Smooth muscle cell of the brain vasculature (primary cell): ENCODE measurements at regions not wholly inside any gene's neighbourhood (a gene's known extent, or its start where the extent isn't known, plus 50 kb on each side); places are given as distances from the start of the nearest gene placed in this dataset.
"Not testable (repeated sequence)": the region's sequence is repeated elsewhere in the genome, so short reads cannot be mapped to it uniquely, and the experiment has no call there.

Experiments used
- DNase-seq: peaks from one replicate; pipeline ENCODE4 v3.0.0-alpha.2; 2012; ENCODE audit warnings: low read depth, low spot score

DNA sequence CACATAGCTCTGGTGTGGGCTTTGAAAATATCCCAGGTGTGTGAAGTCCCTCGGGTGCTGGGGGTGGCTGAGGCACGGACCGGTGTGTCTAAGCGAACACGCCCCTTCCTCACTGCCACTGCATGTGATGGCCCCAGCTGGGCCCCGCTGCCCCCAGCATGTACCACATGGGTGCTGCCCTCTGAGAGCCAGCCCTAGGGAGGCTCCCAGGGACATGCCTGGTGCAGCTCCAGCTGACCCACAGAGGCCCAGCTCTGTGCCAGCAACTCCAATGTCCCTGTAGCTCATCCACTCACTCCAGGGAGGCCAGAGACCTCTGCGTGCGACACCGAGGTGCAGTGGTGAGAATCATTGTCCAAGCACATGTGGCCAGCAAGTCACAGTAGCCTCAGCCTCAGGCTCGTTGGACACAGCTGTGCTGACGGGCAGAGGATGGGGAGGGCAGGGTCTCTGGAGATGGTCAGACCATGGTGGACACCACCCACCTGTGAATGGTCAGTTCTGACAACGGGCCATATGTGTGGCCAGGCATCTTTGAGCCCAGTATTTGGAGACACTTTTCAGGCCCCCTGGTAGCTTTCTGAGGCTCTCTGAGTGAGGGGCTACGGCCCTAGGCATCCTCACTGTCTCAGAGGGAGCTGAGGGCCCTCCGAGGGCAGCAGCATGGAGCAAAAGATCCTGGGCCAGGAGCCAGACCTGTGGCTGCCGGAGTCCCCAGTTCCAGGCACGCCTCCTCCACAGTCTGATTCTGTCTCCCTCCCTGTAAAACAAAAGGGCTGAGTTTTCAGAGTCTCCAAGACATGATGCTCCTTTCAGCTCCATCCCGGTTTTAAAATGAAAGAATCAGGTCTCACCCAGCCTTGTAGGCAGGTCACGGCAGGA, 220.7 kb downstream of the NDUFA10 start:
- no peak for DNase-seq

DNA sequence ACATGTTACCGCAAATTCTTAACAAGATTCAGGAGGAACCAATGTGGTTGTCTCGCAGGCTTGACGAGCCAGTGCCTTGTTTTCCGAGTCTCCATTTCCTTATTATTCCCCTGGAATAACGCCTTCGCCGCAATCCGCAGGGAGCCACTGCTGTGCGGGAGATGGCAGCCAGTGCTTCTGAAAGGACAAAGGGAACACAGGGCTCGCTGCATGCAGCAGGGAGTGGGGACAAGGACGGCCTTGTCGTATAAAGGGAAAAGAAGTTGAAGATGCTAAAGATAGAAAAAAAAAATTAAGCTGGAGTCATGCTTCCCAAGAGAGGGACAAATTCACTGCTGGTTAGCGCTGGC, 221.4 kb downstream of the NDUFA10 start:
- no peak for DNase-seq

DNA sequence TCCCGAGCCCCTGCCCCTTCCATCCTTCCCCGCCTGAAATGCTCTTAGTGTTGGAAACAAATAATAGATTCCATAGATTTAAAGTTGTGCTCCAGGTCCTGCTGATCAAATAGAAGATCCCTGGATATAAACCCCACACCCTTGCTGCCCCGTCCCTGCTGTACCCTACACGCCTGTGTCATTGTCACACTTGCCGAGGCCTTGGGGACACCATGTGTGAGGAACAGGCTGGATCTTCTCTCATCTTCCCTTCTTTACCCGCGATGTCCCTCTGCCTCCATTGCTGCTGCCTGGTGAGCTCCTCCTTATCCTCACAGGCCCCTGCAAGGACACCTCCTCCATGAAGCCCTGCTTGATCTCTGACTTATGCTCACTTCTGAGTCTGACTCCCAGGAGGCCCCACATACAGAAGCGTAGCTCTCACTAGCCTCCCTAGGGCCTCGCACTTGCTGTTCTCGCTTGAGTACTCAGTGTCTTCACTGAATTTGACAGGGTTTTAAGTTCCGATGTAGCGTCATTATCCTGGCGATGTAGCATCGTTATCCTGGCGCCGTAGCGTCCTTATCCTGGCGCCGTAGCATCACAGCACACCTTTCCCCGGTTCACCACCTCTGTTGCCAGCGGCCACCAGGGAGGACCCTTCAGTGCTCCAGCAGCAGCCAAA, 221.9 kb downstream of the NDUFA10 start:
- DNase-seq = no peak

DNA sequence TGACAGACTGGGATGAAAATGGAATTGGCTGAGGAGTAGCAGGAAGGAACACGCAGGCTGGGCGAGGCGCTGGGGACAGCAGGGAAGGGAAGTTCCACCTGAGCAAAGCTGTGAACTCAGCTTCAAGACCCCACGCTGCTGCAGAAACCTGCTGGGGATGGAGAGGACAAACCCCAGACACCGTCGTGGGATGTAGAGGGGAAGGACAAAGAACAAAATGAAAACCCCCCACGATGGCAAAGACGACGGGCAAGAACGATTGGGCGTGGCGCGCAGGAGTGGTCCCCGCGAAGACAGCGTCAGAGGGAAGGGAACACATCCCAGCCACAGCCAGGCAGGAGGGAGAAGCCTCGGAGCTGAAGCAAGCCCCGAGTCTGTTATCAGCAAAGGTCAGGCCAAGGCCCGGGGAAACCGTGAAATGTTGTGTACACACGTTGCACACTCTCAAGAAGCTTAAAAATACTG, 222.9 kb downstream of the NDUFA10 start:
- DNase-seq = no peak

DNA sequence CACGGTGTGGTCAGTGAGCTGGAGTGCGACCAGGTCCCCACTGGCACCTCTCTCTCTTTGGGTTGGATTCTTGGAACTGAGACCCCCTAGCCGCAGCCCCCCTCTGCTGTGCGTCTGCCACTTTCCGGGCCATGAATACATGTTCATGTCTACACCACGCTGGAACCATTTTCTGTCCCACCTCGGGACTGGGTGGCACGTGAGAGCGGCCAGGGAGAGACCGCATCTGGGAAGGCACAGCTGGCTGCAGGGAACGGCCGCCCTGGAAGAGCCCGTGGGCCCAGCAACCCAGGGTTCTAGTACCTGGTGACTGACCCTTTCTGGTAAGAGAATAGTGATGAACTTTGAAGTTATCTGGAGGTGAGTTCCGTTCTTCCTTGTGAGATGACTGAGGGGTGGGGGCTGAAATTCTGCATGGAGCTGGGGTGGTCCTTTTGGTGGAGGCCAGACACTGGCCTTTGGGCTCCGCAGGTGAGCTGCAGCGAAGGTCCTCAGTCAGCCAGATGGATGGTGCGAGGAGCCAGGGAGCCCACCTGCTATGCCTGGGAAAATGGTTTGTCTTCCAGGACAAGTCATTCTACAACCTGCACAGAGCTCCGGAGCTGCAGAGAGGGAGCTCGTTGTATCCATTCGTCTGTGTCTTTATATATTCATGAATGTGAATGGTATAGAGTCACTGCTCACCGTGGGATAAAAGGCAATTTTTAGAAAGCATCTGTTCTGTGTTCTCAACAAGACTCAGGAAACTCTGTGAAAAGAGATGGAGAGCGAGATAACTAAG, 223.5 kb downstream of the NDUFA10 start:
- DNase-seq = no peak

DNA sequence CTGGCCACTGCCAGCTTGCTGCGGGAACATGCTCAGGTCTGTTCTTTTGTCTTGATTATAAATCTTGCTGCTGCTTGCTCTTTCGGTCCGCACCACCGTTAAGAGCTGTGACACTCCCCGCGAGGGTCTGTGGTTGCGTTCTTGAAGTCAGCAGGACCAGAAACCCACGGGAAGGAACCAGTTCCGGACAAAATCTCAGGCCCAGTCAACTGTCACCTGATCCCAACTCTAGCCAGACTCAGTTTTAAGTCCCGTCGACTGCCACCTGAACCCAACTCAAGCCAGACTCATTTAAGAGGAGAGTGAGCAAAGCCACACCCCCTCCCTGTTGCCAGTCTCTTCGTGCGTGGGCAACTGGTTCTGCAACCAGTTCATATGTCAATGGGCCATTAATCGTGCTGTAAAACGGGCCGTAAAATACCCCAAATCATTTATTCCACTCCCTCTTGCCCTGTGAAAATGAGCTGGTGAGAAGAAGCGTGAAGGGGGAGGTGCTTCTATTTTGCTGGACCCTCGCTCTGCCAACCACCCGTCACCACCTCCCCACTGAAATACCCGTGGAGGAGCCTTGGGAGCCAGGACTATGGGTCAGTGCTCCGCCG, 224.3 kb downstream of the NDUFA10 start:
- DNase-seq = no peak

DNA sequence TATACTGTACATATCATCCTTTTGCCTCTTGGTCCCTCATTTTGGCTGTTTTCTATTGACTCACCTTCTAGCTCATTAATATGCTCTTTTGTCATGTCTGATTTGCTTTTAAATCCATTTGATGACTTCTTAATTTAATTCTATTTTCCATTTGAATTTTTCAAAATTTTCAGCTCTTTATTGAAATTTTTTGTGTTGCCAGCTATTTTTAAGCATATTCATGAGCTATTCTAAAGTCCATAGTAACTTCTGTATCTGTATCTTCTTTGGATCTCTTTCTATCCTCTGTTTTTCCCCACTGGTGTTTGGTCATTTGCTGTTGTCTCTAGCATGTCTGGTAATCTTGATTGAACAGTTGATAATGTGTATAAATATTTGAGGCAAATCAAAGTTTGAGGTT, 227.8 kb downstream of the NDUFA10 start:
- DNase-seq = no peak

DNA sequence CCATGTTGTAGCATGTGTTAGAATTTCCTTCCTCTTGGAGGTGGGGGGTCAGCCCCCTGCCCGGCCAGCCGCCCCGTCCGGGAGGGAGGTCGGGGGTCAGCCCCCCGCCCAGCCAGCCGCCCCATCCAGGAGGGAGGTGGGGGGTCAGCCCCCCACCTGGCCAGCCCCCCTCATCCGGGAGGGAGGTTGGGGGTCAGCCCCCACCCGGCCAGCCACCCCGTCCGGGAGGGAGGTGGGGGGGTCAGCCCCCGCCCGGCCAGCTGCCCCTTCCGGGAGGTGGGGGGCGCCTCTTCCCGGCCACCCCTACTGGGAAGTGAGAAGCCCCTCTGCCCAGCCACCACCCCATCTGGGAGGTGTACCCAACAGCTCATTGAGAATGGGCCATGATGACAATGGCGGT, 229.4 kb downstream of the NDUFA10 start:
- not testable (repeated sequence) for DNase-seq

DNA sequence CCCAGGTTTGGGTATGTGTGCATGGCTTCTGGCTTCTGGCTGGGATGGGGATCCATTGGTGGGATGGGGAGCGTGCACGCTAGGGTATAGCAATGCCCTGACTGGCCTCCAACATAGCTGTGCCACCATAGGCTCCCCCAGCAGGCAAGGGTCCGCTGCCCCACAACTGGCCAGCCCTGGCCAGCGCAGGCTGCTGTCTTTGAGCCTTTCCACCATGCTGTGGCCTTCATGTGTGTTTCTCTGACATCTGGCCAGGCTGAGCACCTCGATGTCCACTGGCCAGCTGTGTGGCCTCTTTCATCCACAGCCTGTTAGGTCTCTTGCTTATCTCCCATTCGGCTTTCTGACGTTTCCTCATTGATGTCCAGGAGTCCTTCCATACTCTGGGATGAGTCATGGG, 231.3 kb downstream of the NDUFA10 start:
- no peak for DNase-seq

DNA sequence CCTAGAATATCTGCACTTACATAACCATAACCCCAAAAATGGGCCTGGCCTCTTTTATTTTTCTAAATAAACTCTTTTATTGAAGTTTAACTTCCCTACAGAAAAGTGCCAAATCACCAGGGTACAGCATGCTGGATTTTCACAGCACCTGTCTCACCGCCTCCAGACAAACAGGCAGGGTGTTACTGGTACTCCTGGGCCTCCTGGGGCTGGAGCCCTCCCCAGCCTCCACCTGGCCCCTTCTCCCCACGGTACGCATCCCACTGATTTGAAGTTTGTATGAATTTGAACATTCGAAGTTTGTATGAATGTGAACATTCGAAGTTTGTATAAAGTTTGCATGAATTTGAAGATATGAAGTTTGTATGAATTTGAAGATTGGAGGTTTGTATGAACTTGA, 232.1 kb downstream of the NDUFA10 start:
- DNase-seq = no peak

DNA sequence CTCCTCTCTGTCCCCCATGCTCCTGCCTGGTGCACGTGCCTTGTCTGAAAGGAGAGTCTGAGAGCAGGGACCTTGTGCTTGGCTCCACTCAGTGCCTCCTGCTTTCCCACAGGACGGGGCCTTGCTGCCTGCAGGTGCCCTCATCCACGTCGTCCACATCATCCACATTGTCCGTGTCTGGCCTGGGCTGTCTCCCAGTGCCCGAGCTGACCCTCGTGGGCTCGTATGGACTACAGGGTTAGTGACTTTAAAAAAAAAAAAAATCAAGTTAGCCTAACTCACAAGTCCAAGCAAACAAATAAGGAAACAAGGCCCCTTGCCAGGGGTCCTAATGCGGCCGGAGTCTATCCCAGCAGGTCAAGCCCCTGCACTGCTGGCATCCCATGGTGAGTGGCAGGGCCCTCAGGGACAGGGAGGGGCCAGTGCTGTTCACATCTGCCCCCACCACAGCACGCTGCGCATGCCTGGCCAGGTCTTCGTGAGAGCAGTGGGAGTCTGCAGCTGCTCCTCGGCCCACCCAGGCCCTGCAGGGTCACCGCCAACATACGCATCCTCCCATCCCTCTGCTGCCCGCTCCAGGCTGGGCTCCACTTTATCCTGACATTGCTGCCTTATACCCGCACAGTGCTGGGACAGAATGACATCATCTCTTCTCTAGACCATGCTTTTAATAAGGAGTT, 232.6 kb downstream of the NDUFA10 start:
- no peak for DNase-seq

DNA sequence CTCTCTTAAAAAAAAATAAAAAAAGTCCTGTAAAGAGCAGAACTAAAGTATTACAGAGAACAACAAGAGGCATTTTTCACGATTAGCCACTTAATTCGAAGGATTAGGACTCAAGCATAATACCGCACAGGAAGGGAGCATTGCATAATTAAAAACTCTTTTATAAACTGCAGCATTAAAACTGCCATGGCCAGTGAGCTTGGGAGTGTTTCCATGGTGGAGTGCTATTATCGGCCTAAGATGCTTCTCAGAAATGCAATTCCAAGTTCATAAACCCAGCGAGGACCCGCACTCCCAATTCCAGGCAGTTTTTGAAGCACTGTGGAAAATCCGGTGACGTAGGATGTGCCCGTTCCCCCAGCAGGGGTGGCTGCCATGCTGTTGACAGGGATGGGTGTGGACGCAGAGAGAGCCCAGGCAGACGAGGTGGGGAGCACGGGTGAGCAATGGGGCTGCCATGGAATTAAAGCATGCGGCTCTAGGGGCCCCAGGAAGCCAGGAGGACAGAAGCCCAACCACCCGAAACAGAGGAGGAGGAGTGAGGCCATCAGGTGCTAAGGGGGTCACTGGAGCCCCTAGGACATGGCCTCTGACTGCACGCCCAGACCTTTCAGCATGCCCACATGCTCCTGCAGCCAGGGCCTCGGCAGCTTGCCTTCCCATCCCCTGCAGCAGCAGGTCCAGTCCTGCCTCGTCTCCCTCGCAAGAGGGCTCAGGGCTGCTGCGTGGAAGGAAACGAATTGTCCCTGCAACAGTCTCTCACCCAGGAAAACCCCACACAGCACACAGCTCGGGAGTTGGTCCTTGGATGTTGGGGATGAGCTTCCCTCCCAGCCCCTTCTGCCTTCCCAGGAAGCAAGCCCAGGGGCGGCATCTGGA, 233.4 kb downstream of the NDUFA10 start:
- no peak for DNase-seq

DNA sequence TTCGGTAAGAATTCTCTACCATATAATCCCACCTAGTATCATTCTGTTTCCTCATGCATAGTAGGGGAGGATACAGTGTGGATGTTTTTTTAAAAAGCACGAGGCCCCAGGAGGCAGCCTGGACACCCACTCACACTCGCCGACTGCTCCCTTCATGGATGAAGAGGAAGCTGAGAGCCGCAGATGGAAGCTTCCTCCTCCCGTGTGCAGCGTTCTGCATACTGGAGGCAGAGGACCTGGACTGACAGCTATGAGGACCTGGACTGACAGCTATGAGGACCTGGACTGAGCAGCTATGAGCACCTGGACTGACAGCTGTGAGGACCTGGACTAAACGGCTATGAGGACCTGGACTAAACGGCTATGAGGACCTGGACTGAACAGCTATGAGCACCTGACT, 234.4 kb downstream of the NDUFA10 start:
- DNase-seq = no peak

DNA sequence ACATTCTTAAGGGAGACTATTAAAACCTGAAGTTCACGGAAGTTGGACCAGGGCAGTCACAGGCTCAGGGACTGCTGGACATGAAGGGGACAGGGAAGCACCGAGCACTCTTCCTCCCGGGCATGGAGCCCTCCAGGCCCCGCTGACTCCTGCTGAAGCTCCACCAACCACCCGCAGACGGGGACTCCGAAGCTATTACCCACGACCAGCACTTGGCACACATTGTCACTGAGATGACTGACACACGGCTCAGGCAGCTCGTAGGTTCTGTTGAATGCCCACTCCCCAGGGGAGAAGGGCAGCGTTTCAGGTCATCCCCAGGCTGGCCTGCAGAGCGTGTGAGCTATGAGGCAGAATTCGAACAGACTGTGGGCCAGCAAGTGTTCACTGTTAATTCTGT, 234.8 kb downstream of the NDUFA10 start:
- DNase-seq = no peak

DNA sequence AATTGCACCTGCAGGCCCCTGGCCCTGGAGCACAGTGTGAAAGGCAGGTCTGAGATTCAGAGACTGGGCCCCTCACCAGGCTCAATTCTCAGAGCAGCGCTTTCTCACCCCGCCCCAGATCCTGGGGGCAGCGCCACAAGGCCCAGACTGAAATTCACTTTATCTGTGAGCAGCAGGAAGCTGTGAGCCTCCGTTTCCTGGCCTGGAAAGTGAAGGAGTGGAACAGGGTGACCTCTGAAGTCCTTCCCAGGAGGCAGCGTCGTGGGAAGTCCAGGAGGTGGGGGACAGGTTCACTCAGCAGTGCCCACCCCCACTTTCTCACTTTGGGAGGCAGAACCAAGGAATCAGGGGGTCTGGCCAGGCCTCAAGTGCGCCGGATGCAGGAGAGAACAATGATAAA, 235.4 kb downstream of the NDUFA10 start:
- DNase-seq = no peak

DNA sequence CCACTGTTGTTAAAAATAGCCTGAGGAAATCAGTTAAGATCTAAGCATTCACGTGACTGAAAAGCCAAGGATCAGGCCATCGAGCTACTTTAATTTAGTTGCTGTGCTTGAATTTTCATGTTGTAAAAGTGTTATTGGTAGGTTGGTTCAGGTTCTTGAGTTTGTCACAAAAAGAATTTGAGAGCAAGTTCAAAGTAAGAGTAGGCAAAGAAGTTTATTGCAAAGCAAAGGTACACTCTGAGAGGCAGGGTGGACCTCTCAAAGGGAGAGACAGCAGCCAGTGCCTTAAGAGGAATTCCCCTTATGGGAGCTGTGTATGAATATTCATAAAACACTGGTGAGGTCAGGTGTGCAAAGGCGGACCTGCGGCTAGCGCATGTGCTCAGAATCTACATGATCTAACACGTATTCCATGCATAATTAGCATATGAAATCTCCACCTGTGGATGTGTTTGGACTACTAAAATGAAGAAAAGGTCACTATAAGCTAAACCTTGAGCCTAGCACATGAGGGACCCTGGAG, 236.5 kb downstream of the NDUFA10 start:
- no peak for DNase-seq

DNA sequence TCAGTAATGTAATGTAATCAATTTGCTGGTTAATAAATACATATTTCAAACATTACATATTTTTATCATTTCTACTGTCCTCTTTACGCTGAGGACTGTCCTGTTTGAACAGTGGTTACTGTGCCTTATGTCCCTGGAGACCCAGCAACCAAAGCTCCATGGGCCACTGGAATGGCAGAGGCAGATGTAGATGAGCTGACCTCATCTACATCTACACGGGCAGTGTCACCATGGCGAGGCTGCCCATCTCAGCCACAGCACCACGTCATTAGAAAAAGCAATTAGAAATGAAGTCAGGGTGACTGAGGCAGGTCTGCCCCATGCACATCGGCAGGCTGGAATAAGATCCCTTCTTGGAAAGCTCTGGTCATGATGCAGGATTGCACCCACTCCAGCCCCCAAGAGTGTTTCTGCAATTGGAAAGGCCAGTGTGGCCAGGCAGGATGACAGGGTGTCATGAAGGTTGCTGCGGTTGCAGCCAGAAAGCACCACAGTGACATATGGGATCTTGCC, 237.5 kb downstream of the NDUFA10 start:
- no peak for DNase-seq

DNA sequence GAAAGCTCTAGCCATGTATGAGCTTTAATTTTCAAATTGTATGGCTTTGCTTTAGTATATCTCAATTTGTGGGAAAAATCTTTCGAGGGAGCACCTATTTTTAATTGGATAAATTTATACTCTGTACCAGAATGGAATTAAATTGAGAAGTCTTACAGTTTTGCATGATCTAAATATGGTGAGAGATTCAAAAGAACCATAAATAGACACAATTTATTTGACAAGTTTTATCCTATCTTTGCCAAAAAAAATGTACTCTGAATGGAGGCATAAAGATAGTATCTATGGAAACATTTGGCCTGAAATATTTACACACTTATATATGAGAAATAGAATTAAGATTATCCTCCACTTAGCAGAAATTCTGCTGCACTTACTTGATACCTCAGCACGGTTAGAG, 238.4 kb downstream of the NDUFA10 start:
- no peak for DNase-seq

DNA sequence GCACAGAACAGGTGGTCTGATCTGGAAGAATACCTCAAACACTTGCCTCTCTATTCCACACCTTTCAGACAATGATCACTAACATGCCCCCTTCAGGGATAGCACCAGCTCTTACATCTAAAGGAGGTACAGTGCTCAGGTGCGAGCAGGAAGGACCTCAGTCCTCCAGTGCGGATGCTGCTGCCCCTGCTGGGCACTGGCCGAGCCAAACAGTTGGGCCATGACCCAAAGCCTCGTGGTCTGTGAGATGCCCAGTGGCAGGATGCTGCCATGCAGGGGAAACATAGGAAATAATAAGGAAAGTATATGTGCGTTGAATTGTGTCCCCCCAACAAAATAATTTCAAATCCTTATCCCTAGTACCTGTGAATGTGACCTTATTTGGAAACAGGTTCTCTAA, 243.7 kb downstream of the NDUFA10 start:
- no peak for DNase-seq
